Myocyte (in vitro differentiated cells): ENCODE measurements at regions not wholly inside any gene's neighbourhood (a gene's known extent, or its start where the extent isn't known, plus 50 kb on each side); places are given as distances from the start of the nearest gene placed in this dataset.

Source experiments
- DNase-seq: peaks from one replicate; pipeline ENCODE4 v3.0.0-alpha.2; 2012; ENCODE audit warnings: low read depth

DNA sequence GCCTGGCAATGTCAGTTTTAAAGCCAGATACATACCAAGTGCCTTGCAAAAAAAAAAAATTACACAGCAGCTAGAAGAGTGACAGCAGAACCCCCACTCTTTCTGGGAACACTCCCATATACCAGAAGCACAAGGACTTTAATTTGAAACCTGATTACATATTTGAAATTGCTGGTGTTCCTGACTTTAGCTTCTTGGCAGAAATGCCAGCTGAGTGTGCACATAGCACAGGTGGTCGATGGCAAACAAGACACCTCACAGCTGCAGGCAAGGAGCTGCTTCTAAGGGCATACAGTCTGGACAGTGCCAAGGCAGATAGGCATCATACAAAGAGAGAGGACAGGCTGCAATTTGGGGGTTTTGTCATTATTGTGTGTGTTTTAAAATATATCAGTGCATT is 150.7 kb upstream of the SGK1 start:
- DNase-seq = peak; percentile 73

DNA sequence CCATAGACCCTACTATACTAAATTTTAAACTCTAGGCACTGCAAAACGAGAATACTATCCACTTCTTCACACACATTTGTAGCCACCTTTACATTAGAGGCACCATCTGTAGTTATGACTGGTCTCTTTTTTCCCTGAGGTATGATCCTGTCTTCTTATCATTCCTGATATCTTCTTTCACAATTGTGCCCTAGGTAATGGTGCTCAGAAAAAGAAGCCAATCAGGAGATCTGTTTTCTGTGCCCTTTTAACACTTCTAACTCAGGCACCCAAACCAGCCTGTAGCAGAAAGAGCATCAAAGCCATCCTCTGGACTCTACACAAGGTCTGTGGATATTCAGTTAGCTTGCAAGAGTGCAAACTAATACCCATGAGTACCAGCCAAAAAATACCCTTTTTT is 149.7 kb upstream of the SGK1 start:
- no peak for DNase-seq

GRCh38 chr6:134466771-134467525 is 149.0 kb upstream of the SGK1 start:
- no peak for DNase-seq

GRCh38 chr6:134464690-134465411 is 146.9 kb upstream of the SGK1 start:
- peak; percentile 95 for DNase-seq

- no peak for DNase-seq
Observed at GRCh38 chr6:134458857-134459657, 141.1 kb upstream of the SGK1 start.

GRCh38 chr6:134457941-134458340 is 140.0 kb upstream of the SGK1 start:
- no peak for DNase-seq

DNA sequence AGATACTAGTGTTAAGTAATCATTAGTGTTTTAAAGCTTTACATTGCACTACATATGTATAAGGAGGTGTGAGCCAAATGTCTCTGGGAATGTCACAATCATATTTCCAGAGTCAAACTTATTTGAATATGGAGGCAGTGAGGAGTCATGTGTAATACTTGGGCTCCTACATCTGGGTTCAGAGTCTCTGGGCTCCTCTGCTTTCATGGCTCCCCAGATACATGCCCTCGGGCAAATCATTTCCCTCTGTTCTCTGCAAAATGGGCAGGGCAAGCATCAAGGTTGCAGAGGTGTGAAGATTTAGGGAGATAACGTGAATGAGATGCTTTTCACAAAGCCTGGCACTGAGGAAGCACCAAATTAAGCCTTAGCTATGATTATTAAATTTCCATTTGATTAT is 138.3 kb upstream of the SGK1 start:
- no peak for DNase-seq

DNA sequence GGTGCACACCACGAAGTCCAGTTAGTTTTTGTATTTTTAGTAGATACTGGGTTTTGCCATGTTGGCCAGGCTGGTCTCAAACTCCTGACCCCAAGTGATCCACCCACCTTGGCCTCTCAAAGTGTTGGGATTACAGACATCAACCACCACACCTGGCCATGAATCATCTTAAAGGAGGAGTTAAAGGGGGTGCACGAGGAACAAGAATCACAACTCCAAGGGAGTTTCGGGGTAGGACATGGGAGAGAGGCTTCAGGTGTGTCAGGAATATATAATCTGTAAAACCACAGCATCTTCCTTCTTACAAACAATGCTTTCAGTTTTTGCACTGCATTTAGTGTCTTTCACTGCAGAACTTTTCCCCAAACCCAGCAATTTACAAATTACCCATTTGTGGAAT is 137.4 kb upstream of the SGK1 start:
- DNase-seq = no peak

DNA sequence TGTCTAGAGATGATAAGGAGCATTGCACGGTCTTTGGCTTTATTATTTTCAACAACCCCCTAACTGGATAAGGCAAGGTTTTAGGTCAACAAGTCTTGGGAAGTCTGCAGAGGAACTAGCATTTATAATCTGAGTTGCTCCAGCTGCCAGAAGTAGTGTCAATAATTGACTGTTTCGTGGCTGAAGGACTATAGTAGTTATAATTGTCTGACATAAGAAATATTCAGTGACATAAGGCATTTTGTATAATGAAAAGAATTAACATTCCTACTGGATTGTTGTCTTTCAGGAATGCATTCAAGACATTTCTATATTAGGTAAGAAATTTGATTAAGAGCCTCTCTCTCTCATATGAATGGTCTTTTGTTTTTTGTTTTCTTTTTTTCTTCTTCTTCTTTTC is 136.9 kb upstream of the SGK1 start:
- DNase-seq = no peak

DNA sequence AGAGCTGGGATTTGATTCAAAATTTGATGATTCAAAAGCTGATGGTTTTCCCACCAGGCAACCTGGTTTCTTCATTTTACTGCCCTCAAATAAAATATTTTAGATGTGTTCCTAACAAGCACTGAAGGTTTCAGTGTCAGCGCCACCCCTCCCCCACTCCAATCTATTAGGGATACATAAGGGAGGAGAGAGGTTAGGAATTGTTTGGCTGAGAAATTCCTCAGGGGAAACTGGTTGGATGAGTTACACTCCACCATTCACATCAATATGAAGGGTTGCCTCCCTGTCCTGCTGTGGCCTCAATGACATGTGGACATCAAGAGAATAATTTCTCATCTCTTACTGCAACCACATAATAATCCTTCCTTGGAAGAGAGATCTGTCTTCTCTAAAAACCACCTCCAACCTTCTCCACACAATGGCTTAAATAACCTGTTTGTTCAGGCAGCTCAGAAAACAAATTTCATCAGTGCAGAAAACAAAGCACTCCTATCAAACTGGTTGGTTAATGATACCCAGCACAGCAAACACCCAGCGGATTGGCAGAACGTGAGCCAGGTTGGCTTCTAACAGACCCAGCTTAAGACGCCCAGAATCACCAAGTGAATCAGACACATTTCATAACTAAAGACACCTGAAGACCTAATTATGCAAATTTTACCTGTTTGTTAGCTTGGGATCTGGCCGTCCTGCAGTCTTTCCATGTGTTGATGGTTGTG is 136.0 kb upstream of the SGK1 start:
- no peak for DNase-seq

DNA sequence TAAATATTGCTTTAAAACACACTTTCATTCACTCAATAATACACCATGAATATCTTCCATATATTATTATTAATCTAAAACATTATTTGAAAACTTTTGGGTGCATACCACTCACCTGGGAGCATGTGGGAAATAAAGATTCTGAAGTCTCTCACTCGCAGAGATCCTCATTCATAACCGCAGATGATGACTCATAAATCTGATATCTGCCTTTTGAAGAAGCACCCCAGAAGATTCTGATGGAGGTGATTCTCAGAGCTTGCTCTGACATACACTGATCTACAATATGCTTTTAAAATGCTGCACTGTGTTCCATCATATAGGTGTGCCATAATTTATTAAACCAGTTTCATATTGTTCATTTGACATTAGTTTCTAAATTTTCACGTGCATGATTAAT is 135.0 kb upstream of the SGK1 start:
- DNase-seq = no peak

DNA sequence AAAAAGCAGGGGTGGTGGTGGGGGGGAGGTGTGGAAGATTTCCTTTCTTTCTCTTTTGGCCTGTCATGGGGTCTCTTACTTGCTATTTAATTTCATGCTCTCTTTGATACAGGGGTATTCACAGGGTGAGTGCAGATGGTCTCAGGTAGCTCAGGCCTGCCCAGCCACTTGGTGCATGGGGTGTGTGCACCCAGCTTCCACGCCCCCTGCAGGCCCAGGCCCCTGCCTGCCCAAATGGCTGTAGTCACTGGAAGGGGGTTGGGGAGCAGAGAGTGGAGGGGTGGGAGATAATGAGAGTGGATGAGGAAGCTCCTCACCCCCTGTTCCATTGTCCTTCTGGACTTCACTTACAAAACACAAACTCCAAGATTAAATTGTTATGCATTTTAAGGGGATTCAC is 133.6 kb upstream of the SGK1 start:
- no peak for DNase-seq

- DNase-seq = no peak
Observed at GRCh38 chr6:134449781-134450180, 131.9 kb upstream of the SGK1 start.

DNA sequence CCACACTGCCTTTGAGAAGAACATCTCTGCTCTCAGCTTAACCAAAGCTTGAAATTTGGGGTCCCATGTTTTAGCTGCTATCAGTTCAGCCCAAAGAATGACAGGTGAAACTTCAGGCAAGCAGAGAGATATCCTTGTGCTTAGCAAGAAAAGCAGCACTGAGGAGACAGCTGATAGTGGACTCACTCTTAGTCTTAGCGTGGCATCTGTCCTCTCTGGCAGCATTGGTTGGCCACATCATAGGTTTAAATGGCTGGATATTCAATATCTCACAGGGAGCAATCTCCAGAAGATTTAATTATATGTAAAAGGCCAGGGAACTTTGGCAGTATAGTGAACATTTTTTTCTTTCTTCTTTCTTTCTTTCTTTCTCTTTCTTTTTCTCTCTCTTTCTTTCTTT is 131.1 kb upstream of the SGK1 start:
- DNase-seq = peak; percentile 66

DNA sequence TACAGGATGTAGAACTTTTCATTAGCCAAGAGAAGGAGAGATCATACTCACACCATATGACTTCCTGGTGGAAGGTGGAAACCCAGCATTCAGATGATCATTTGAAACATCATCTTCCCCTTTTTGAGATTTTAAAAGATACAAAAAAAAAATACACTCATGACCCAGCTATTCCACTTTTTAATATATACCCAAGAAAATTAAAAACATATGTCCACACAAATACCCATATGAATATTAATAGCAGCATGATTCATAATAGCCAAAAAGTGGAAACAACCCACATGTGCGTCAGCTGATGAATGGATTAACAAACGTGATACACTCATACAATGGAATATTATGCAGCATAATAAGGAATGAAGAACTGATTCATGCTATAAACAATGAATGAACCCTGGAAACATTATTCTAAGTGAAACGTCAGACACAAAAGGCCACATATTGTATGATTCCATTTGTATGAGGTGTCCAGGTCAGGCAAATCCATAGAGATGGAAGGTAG is 130.0 kb upstream of the SGK1 start:
- peak; percentile 49 for DNase-seq

DNA sequence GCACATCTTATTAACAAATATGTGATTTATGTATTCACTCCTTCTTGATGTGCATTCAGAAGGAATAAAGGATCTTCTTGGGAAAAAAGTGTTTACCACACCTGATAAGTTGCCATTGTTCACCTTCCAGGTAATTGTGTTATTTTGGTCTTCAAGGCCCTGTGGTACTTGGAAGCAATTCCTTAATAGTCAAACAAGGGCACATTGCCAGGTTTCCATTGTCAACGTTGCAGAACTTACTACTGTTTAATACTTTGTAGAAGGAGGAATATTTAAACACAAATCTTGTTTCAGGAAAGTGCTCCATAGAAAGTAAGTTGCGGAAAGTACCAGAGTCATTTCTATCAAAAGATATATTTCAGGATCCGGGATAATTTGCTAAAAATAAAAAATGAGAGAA is 129.5 kb upstream of the SGK1 start:
- no peak for DNase-seq

DNA sequence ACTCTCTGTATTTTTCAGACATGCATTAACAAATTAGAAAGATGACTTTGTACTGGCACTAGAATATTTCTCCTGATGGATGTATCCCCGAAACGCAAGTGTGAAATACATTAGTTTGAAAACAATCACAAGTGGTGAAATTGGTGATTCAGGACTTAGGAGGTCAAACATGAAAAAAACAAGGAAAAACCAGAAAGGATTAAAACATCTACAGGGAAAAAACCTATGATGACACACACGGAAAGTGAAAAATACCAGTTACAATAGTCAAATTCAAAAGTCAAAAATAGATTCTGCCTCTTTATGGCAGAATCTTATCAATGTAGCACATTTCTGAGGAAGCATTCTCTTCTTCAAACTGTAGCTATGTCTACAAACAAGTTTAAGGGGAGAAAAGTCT is 129.0 kb upstream of the SGK1 start:
- no peak for DNase-seq

- DNase-seq = no peak
Observed at GRCh38 chr6:134446218-134446848, 128.4 kb upstream of the SGK1 start.

DNA sequence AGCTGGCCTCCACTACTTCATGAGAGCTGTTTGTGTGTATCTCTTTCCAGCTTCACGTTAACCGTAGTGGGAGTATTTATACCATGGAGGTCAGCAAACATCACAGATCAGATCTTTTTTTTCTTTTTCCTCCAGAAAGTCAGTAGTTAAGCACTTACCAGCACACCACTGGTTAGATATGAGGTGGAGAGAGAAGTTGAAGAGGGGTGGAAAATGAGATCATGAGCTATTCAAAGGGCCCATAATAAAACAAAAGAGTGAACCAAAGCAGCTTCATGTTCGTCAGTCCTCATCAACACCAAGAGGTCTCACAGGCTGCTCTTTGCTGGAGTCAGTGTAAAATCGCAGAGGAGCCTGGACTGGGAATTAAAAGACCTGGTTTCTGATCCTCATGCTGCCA is 125.1 kb upstream of the SGK1 start:
- no peak for DNase-seq

DNA sequence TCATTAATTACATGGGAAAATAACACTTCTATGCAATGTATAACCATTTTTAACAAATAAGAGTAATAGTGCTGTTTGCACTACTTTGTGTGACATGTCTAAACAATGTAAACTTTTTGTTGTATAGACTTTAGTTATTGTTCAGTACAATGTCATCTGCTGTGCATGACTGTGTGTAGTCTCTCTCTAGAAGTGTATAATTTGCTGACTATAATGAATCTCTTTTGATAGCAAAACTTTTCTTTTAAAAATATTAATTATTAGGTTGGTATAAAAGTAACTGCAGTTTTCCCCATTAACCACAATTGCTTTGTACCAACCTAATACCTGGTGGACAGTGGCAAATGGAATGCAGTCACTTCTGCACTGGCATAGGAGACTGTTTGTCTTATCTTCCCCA is 124.2 kb upstream of the SGK1 start:
- no peak for DNase-seq

- DNase-seq = no peak
Observed at GRCh38 chr6:134438837-134439236, 120.9 kb upstream of the SGK1 start.
